A673 (cell line): ENCODE measurements at regions not wholly inside any gene's neighbourhood (a gene's known extent, or its start where the extent isn't known, plus 50 kb on each side); places are given as distances from the start of the nearest gene placed in this dataset.

Source experiments
- BruUV-seq: library from RNA; stranded (reverse); fragments of 400-500 nt; replicated peaks from 2 replicates; lab custom pipeline; 2021; lab: Mats Ljungman, UMichigan
- CTCF ChIA-PET: fragments of 300-600 bp; sonication (Branson Sonifier 250); formaldehyde crosslinking; loops from one replicate; lab custom pipeline; 2022; ENCODE audit warnings: antibody characterized with exemption; lab: Charles Lee
- POLR2A ChIA-PET: fragments of 300-600 bp; sonication (Branson Sonifier 250); formaldehyde crosslinking; loops from one replicate; lab custom pipeline; 2022; ENCODE audit warnings: antibody characterized with exemption; ENCODE audit not compliant: low non-redundant PET; lab: Charles Lee
- DNase-seq: peaks from one replicate; pipeline ENCODE4 v3.0.0-alpha.2; 2015; ENCODE audit warnings: low spot score
- H3K27ac ChIP-seq: fragments of 200-600 bp; sonication (generic); 2 replicates; pipeline ENCODE4 v1.5.1; 2016; ENCODE audit warnings: mixed run types, low read depth, mild to moderate bottlenecking, mixed read lengths, antibody characterized with exemption, low read length; ENCODE audit not compliant: poor library complexity, severe bottlenecking
- H3K27me3 ChIP-seq: fragments of 200-600 bp; sonication (generic); replicated peaks from 2 replicates; pipeline ENCODE4 v1.6.1; 2017; ENCODE audit warnings: mixed run types, low read depth, mild to moderate bottlenecking, mixed read lengths, antibody characterized with exemption, low read length; ENCODE audit not compliant: insufficient read depth, poor library complexity
- H3K36me3 ChIP-seq: fragments of 200-600 bp; sonication (generic); 2 replicates; pipeline ENCODE4 v1.6.1; 2016; ENCODE audit warnings: mixed run types, mild to moderate bottlenecking, mixed read lengths, antibody characterized with exemption, low read length; ENCODE audit not compliant: insufficient read depth, poor library complexity, severe bottlenecking
- H3K4me1 ChIP-seq: fragments of 200-600 bp; sonication (generic); 2 replicates; pipeline ENCODE4 v1.6.1; 2017; ENCODE audit warnings: mixed run types, mild to moderate bottlenecking, mixed read lengths, antibody characterized with exemption, low read length; ENCODE audit not compliant: insufficient read depth, poor library complexity, severe bottlenecking
- H3K4me3 ChIP-seq: fragments of 200-600 bp; sonication (generic); 2 replicates; pipeline ENCODE4 v1.5.1; 2016; ENCODE audit warnings: low read depth, mixed run types, mild to moderate bottlenecking, mixed read lengths, low read length; ENCODE audit not compliant: poor library complexity, severe bottlenecking
- H3K9me3 ChIP-seq: fragments of 200-600 bp; sonication (generic); 2 replicates; pipeline ENCODE4 v1.6.1; 2016; ENCODE audit warnings: mixed run types, low read depth, mild to moderate bottlenecking, mixed read lengths, antibody characterized with exemption, low read length; ENCODE audit not compliant: poor library complexity, severe bottlenecking
- EZH2 ChIP-seq: fragments of 200-600 bp; sonication (generic); IDR thresholded peaks from 2 replicates; pipeline ENCODE4 v1.6.1; 2017; ENCODE audit warnings: borderline replicate concordance, low read depth, mild to moderate bottlenecking, mixed read lengths, antibody characterized with exemption, low read length; ENCODE audit not compliant: poor library complexity, severe bottlenecking
- intact Hi-C: fragments of 100-400 bp; cut with micrococcal nuclease; formaldehyde crosslinking; loops from one replicate; pipeline ENCODE4 v1.10.0; 2022; ENCODE audit not compliant: unreplicated experiment
- TF ChIP-seq, protein P1 (sequence below): fragments of 300-800, 200-600 bp; sonication (generic); conservative IDR thresholded peaks from 2 replicates; pipeline ENCODE4 v1.5.1; 2017; ENCODE audit warnings: low read depth, mild to moderate bottlenecking, antibody characterized with exemption, low read length, moderate library complexity, mixed read lengths

DNA sequence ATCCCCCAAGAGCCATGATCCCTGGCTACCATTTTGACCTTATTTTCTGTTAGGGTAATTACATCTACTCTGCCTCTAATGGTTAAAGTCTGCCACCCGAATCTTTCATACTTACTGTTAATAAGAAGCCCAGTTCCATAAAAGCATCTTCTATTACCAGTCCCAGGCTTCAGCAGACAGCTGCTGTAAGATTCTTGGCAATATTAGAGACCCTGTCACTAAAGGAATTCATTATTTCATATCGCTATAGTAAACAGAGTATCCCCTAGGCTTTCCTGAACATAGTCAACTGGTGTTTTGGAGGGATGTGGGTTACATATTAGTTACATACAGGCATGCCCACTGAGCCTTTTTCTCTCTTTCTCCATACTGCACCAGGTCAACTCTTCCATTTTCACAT, 608.7 kb upstream of the SEMA6A start:
- ChIA-PET POLR2A (no interaction called here), CTCF (no interaction called here)
- BruUV-seq = no TSS peak

DNA sequence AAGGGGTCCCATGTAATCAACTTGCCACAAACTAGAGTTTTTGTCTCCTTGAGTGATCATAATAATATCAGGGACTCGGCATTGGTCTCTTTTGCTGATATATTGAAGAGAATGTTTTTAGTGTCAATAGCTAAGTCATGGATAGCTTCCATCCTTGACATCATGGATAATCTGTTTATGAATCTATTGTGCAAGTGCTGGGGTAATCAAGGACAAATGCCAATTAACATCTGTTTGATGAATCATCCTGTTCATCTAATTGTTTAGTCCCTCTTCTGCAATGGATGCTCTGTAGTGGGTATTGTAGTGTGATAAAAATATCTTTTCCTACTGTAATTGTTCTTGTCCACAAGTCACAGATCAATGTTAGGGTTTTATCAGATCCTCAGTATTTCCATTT, 607.5 kb upstream of the SEMA6A start:
- BruUV-seq = no TSS peak
- Histone ChIP-seq H3K4me3 (no peak overlapping the region), H3K36me3 (no peaks in the 10 kb centered on the region), H3K9me3 (no peaks in the 10 kb centered on the region), H3K27ac (no peak overlapping the region), H3K4me1 (no peaks in the 10 kb centered on the region), H3K27me3 (no peaks in the 10 kb centered on the region)
- no peak for TF ChIP-seq EZH2
- TF ChIP-seq, protein P1, sequence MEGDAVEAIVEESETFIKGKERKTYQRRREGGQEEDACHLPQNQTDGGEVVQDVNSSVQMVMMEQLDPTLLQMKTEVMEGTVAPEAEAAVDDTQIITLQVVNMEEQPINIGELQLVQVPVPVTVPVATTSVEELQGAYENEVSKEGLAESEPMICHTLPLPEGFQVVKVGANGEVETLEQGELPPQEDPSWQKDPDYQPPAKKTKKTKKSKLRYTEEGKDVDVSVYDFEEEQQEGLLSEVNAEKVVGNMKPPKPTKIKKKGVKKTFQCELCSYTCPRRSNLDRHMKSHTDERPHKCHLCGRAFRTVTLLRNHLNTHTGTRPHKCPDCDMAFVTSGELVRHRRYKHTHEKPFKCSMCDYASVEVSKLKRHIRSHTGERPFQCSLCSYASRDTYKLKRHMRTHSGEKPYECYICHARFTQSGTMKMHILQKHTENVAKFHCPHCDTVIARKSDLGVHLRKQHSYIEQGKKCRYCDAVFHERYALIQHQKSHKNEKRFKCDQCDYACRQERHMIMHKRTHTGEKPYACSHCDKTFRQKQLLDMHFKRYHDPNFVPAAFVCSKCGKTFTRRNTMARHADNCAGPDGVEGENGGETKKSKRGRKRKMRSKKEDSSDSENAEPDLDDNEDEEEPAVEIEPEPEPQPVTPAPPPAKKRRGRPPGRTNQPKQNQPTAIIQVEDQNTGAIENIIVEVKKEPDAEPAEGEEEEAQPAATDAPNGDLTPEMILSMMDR = no peak
- no peak for DNase-seq
- POLR2A ChIA-PET = no interaction called here
- CTCF ChIA-PET = no interaction called here
- intact Hi-C loops = no loop called here

More for the DNA sequence above, 608.7 kb upstream of the SEMA6A start:
- no peak for TF ChIP-seq EZH2
- TF ChIP-seq, protein P1 = no peak
- Histone ChIP-seq H3K27ac (no peak overlapping the region), H3K9me3 (no peaks in the 10 kb centered on the region), H3K27me3 (no peaks in the 10 kb centered on the region), H3K4me3 (no peak overlapping the region), H3K4me1 (no peaks in the 10 kb centered on the region), H3K36me3 (no peaks in the 10 kb centered on the region)
- intact Hi-C loops = no loop called here
- no peak for DNase-seq

DNA sequence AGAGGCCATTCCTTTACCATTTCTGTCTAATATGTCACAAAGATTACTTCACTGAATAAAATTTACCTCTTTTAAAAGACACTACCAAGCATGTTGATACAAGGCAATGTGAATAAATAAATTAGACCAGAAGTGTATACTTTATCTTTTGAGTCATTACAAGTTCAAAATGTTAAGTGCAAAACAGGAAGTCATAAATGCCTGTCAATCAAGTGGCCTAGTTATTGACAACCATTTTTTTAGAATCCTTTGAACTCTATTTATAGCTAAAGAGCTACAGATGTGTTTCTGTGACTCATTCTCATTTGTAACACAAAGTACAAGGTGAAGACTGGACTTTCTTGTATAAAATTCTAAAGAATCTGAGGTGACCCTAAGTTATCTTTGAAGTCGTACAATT, 602.7 kb upstream of the SEMA6A start:
- intact Hi-C loops = no loop called here
- no peak for DNase-seq

More for the DNA sequence above, 602.7 kb upstream of the SEMA6A start:
- H3K9me3 ChIP-seq = no peaks in the 10 kb centered on the region
- no peak overlapping the region for H3K27ac ChIP-seq
- BruUV-seq = no TSS peak
- no peaks in the 10 kb centered on the region for H3K4me1 ChIP-seq
- CTCF ChIA-PET = no interaction called here
- POLR2A ChIA-PET = no interaction called here
- no peaks in the 10 kb centered on the region for H3K27me3 ChIP-seq
- no peak overlapping the region for H3K4me3 ChIP-seq
- no peak for TF ChIP-seq EZH2
- TF ChIP-seq, protein P1 = no peak
- no peaks in the 10 kb centered on the region for H3K36me3 ChIP-seq
